ENCODE measurements at regions not wholly inside any gene's neighbourhood (a gene's known extent, or its start where the extent isn't known, plus 50 kb on each side); places are given as distances from the start of the nearest gene placed in this dataset.

DNA sequence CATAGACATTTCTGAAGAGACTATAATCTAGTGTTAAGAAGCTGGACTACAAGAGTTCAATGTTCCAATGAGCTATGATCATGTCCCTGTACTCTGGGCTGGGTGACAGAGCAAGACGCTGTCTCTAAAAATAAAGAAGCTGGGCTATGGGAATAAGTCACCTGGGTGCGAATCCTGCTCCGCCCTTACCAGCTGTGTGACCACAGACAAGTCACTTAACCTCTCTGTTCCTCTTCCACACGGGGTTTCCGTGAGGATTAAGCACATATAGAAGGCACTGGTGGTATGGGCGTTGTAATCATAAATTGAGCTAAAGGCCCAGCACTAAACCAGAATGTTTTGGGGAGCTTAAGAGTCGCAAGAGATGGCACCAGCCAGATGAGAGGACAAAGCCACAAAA, 178.5 kb downstream of the HAUS1 start:
- no peaks in the 10 kb centered on the region for H3K9me3 ChIP-seq (ENCODE audit: control insufficient read depth in 1 of 2, low read length in 2 of 2)
- H3K4me1 ChIP-seq (ENCODE audit: control insufficient read depth in 1 of 2, insufficient read depth in 2 of 2, low read length in 2 of 2), result no peaks in the 10 kb centered on the region
- H3K36me3 ChIP-seq (ENCODE audit: control insufficient read depth in 1 of 2, insufficient read depth in 2 of 2, low read length in 2 of 2), result no peaks in the 10 kb centered on the region
- no peak overlapping the region for H3K4me3 ChIP-seq (ENCODE audit: low read depth in 1 of 2, low read length in 2 of 2)
- no peaks in the 10 kb centered on the region for H3K27me3 ChIP-seq (ENCODE audit: low read depth, low read length)
- no peak overlapping the region for H3K27ac ChIP-seq (ENCODE audit: low read length)

DNA sequence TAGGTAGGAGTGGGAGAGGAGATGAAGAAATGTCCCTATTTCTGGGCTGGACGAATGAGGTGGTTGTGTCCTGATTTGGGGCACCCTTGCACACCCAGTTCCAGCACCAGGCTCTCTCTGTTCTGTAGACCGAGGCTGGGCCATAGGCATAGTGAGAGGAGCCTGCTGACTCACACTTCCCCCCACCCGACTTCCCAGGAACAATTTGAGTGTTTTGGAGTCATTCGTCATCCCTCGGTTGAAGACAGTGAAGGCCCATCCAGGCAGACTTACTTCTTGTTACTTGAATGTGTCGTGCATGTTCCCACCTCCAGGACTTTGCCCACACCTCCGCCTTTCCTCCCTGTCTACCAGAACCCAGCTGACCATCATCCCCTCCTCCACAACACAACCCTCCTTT, 179.1 kb downstream of the HAUS1 start:
- no peaks in the 10 kb centered on the region for H3K4me1 ChIP-seq (ENCODE audit: control insufficient read depth in 1 of 2, insufficient read depth in 2 of 2, low read length in 2 of 2)
- no peak overlapping the region for H3K4me3 ChIP-seq (ENCODE audit: low read depth in 1 of 2, low read length in 2 of 2)
- H3K27ac ChIP-seq (ENCODE audit: low read length), result no peak overlapping the region
- H3K36me3 ChIP-seq (ENCODE audit: control insufficient read depth in 1 of 2, insufficient read depth in 2 of 2, low read length in 2 of 2), result no peaks in the 10 kb centered on the region
- H3K27me3 ChIP-seq (ENCODE audit: low read depth, low read length), result no peaks in the 10 kb centered on the region
- no peaks in the 10 kb centered on the region for H3K9me3 ChIP-seq (ENCODE audit: control insufficient read depth in 1 of 2, low read length in 2 of 2)

DNA sequence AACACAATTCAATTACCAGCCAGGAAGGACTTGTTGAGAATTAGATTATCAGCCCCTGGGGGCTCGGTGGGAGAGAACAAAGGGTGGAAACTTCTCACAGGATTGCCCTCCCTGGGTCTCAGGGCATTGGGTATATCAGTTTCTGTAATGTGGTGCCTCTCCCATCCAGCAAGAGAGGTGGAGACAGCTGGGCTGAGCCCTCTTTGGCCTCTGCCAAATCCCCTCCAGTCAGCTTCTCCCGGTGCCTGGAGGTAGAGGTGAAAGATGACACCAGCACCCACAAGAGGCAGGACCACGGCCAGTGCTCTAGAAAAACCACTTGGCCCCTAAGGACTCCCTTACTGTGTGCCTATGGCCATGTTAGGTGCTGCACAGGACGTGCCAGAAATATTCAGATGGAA, 179.7 kb downstream of the HAUS1 start:
- Histone ChIP-seq H3K9me3 (ENCODE audit: control insufficient read depth in 1 of 2, low read length in 2 of 2) (no peaks in the 10 kb centered on the region), H3K4me3 (ENCODE audit: low read depth in 1 of 2, low read length in 2 of 2) (no peak overlapping the region), H3K36me3 (ENCODE audit: control insufficient read depth in 1 of 2, insufficient read depth in 2 of 2, low read length in 2 of 2) (no peaks in the 10 kb centered on the region), H3K27ac (ENCODE audit: low read length) (no peak overlapping the region), H3K4me1 (ENCODE audit: control insufficient read depth in 1 of 2, insufficient read depth in 2 of 2, low read length in 2 of 2) (no peaks in the 10 kb centered on the region), H3K27me3 (ENCODE audit: low read depth, low read length) (no peaks in the 10 kb centered on the region)

DNA sequence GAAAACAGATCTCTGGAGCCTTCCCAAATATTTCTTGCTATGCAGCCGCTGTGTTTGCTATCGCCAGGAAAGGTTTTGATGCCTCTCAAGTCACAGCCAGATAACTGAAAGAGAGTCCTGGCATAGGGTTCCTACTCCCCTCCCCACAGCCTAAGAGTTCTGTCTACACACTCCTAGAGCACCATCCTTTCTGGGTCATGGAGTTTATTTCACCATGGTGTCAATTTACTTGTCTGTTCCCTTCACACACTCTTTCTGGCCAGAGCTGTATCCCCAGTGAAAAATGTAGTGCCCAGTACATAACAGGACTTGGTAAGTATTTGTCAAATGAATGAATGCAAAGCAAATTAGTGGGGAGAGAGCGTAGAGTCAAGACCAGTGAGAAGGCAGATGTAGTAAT, 185.3 kb downstream of the HAUS1 start:
- Histone ChIP-seq H3K9me3 (ENCODE audit: control insufficient read depth in 1 of 2, low read length in 2 of 2) (no peaks in the 10 kb centered on the region), H3K4me1 (ENCODE audit: control insufficient read depth in 1 of 2, insufficient read depth in 2 of 2, low read length in 2 of 2) (no peaks in the 10 kb centered on the region), H3K27ac (ENCODE audit: low read length) (no peak overlapping the region), H3K4me3 (ENCODE audit: low read depth in 1 of 2, low read length in 2 of 2) (no peak overlapping the region), H3K27me3 (ENCODE audit: low read depth, low read length) (no peaks in the 10 kb centered on the region), H3K36me3 (ENCODE audit: control insufficient read depth in 1 of 2, insufficient read depth in 2 of 2, low read length in 2 of 2) (no peaks in the 10 kb centered on the region)

DNA sequence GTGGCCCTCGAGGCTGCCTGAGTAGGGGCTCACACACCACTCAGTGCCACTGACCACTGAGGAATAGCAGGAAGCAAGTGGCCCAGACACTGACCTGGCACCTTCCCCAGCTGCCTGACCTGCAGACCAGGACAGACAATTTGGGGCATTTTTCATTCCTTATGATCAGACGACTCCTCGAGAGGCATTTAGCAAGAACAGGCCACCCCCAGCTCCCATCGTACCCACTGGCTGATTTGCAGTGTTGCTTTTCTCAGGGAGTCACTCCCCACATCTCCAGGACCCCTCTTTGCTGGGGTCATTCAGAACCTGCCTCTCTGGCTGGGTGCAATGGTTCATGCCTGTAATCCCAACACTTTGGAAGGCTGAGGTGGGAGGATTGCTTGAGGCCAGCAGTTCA, 185.7 kb downstream of the HAUS1 start:
- H3K4me3 ChIP-seq (ENCODE audit: low read depth in 1 of 2, low read length in 2 of 2), result no peak overlapping the region
- H3K4me1 ChIP-seq (ENCODE audit: control insufficient read depth in 1 of 2, insufficient read depth in 2 of 2, low read length in 2 of 2), result no peaks in the 10 kb centered on the region
- H3K27ac ChIP-seq (ENCODE audit: low read length), result no peak overlapping the region
- H3K9me3 ChIP-seq (ENCODE audit: control insufficient read depth in 1 of 2, low read length in 2 of 2), result no peaks in the 10 kb centered on the region
- no peaks in the 10 kb centered on the region for H3K36me3 ChIP-seq (ENCODE audit: control insufficient read depth in 1 of 2, insufficient read depth in 2 of 2, low read length in 2 of 2)
- H3K27me3 ChIP-seq (ENCODE audit: low read depth, low read length), result no peaks in the 10 kb centered on the region

DNA sequence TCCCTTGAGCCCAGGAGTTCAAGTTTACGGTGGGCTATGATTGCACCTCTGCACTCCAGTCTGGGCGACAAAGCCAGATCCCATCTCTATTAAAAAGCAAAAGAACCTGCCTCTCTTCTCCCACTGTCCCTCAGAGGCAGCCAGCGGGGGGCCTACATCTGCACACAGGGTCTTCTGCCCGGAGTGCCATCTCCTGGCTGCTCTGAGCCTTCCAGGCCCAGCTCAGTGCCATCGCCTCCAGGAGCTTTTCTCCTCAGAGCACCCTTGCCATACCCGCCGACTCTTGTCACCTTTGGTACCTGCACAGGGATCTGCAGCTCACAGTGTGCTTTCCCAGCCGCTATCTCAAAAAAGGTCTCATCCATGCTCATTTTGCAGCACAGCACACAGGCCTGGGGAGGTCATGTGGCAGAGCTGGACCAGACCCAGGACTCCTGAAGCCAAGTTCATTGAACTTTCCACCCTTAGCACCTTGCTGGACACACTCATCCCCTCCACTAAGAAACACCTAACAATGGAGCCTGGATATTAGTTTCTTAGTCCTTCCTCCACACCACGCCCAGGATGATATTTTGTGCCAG, 186.3 kb downstream of the HAUS1 start:
- H3K27ac ChIP-seq (ENCODE audit: low read length), result no peak overlapping the region
- H3K4me3 ChIP-seq (ENCODE audit: low read depth in 1 of 2, low read length in 2 of 2), result no peak overlapping the region
- H3K27me3 ChIP-seq (ENCODE audit: low read depth, low read length), result no peaks in the 10 kb centered on the region
- H3K4me1 ChIP-seq (ENCODE audit: control insufficient read depth in 1 of 2, insufficient read depth in 2 of 2, low read length in 2 of 2), result no peaks in the 10 kb centered on the region
- no peaks in the 10 kb centered on the region for H3K9me3 ChIP-seq (ENCODE audit: control insufficient read depth in 1 of 2, low read length in 2 of 2)
- no peaks in the 10 kb centered on the region for H3K36me3 ChIP-seq (ENCODE audit: control insufficient read depth in 1 of 2, insufficient read depth in 2 of 2, low read length in 2 of 2)

DNA sequence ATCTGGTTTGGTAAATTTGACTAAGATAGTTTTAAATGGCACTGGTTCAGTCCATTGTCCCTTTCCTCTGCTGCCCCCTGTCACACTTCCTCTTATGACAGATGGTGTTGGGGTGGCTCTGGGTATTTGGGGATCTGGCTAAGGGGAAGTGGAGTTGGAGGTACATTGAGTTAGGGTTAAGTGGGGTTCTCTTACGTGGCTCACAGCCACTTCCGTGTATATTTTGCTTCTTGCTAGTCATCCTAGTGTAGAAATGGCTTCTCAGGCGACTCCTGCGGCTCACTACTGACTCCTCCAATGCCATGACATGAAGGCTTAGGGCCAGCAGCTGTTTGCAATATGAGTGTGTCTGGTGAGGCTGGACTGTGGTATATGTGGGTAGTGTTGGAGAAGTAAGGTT, 187.0 kb downstream of the HAUS1 start:
- no peaks in the 10 kb centered on the region for H3K4me1 ChIP-seq (ENCODE audit: control insufficient read depth in 1 of 2, insufficient read depth in 2 of 2, low read length in 2 of 2)
- no peaks in the 10 kb centered on the region for H3K36me3 ChIP-seq (ENCODE audit: control insufficient read depth in 1 of 2, insufficient read depth in 2 of 2, low read length in 2 of 2)
- no peak overlapping the region for H3K27ac ChIP-seq (ENCODE audit: low read length)
- no peaks in the 10 kb centered on the region for H3K9me3 ChIP-seq (ENCODE audit: control insufficient read depth in 1 of 2, low read length in 2 of 2)
- no peak overlapping the region for H3K4me3 ChIP-seq (ENCODE audit: low read depth in 1 of 2, low read length in 2 of 2)
- no peaks in the 10 kb centered on the region for H3K27me3 ChIP-seq (ENCODE audit: low read depth, low read length)

DNA sequence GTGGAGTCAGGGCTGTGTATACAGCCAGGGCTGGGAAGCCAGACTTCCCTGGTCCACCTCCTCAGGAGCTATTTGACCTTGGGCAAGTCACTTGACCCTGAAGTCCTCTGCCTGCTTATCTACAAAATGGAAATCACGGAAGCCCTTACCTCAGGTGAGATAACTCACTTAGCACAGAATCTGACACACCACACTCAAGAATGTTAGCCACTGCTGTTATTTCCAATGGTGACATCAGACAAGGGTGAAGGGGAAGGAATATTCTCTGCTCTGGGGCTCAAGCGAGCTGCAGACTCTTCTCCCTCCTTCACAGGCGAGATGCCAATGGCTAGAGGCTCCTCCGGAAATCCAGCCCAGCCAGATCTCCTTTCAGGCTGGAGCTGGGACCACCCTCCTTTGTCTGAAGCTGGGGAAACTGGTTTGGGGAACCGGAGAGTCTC, 189.6 kb downstream of the HAUS1 start:
- no peaks in the 10 kb centered on the region for H3K36me3 ChIP-seq (ENCODE audit: control insufficient read depth in 1 of 2, insufficient read depth in 2 of 2, low read length in 2 of 2)
- H3K27ac ChIP-seq (ENCODE audit: low read length), result no peak overlapping the region

DNA sequence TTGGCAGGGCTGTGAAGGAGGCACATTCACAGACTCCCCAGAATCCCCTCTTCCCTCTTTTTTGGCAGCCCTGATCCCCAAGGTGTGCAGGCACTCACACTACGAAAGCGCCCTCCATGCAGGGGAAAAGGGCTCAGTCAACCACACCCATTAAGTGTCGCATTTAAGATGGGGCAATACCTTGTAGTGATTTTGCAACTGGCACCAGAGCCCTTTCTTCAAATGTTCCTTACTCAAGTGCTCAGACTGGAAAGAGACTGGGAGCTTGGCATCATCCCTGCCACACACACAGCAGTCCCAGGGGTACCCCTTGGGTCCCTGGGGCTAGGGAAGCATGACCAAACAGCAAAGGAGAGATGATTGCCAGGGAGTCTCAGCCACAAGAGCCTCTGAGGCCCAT, 190.1 kb downstream of the HAUS1 start:
- Histone ChIP-seq H3K27ac (ENCODE audit: low read length) (no peak overlapping the region), H3K4me3 (ENCODE audit: low read depth in 1 of 2, low read length in 2 of 2) (no peak overlapping the region)

More for the DNA sequence above, 189.6 kb downstream of the HAUS1 start:
- H3K4me1 ChIP-seq (ENCODE audit: control insufficient read depth in 1 of 2, insufficient read depth in 2 of 2, low read length in 2 of 2), result no peaks in the 10 kb centered on the region
- H3K27me3 ChIP-seq (ENCODE audit: low read depth, low read length), result no peaks in the 10 kb centered on the region
- H3K9me3 ChIP-seq (ENCODE audit: control insufficient read depth in 1 of 2, low read length in 2 of 2), result no peaks in the 10 kb centered on the region
- no peak overlapping the region for H3K4me3 ChIP-seq (ENCODE audit: low read depth in 1 of 2, low read length in 2 of 2)

DNA sequence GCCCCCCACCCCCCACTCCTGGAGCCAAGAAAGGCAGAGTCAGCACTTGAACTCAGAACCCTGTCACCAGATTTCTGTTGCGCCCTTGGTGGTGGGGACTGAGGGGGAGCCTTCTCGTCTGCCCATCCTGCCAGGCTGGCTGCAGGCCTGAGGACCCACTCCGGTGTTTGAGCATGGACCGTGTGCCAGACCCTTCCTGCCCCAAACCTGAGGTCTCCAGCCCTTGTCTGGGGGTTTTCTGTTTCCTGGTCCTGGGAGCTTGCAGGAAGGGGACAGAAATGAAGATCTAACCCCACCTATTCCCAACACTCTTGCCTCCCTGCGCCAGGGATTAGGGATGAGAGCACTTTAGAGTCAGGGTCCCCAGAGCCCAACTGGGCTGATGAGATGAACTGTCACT, 190.6 kb downstream of the HAUS1 start:
- Histone ChIP-seq H3K4me1 (ENCODE audit: control insufficient read depth in 1 of 2, insufficient read depth in 2 of 2, low read length in 2 of 2) (no peaks in the 10 kb centered on the region), H3K36me3 (ENCODE audit: control insufficient read depth in 1 of 2, insufficient read depth in 2 of 2, low read length in 2 of 2) (no peaks in the 10 kb centered on the region), H3K4me3 (ENCODE audit: low read depth in 1 of 2, low read length in 2 of 2) (no peak overlapping the region), H3K27ac (ENCODE audit: low read length) (no peak overlapping the region), H3K27me3 (ENCODE audit: low read depth, low read length) (no peaks in the 10 kb centered on the region), H3K9me3 (ENCODE audit: control insufficient read depth in 1 of 2, low read length in 2 of 2) (no peaks in the 10 kb centered on the region)

More for the DNA sequence above, 190.1 kb downstream of the HAUS1 start:
- Histone ChIP-seq H3K27me3 (ENCODE audit: low read depth, low read length) (no peaks in the 10 kb centered on the region), H3K9me3 (ENCODE audit: control insufficient read depth in 1 of 2, low read length in 2 of 2) (no peaks in the 10 kb centered on the region), H3K36me3 (ENCODE audit: control insufficient read depth in 1 of 2, insufficient read depth in 2 of 2, low read length in 2 of 2) (no peaks in the 10 kb centered on the region), H3K4me1 (ENCODE audit: control insufficient read depth in 1 of 2, insufficient read depth in 2 of 2, low read length in 2 of 2) (no peaks in the 10 kb centered on the region)

DNA sequence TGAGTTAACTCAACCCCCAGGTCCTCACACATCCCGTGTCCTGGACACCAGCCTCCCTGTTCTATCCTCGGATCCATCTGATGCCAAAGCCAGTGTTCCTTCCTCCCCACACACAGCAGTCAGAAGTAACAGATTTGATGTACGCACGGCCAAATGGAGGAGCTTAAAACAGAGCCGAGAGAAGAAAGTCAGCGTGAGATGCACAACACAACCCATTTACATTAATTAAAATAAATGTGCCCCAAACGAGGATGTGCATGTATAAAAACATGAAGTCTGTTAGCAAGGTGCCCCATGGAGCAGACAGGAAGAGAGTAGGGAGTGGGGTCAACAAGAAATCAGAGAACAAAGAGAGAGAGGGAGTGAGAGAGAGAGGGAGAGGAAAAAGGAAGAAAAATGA, 191.2 kb downstream of the HAUS1 start:
- Histone ChIP-seq H3K27me3 (ENCODE audit: low read depth, low read length) (no peaks in the 10 kb centered on the region), H3K36me3 (ENCODE audit: control insufficient read depth in 1 of 2, insufficient read depth in 2 of 2, low read length in 2 of 2) (no peaks in the 10 kb centered on the region)

DNA sequence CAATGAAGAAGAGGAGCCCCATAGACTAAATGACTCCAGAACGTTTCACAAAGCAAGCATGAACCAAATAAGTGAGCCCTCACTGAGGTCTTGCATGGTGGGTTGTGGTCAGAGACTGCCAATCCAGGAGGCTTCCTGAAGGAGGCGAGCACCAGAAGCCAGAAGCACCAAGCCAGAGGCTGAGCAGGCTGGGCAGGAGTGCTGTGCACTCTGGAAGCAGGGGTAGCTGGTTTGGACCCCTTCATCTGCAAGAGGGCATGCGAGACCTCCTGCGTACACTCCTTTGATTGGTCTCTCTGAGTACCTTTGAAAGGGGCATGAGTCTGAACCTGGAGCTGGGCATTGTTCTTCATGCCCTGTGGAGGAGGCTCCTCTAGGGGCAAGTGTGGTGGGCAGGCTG, 192.5 kb downstream of the HAUS1 start:
- H3K27ac ChIP-seq (ENCODE audit: low read length), result no peak overlapping the region

More for the DNA sequence above, 191.2 kb downstream of the HAUS1 start:
- Histone ChIP-seq H3K4me1 (ENCODE audit: control insufficient read depth in 1 of 2, insufficient read depth in 2 of 2, low read length in 2 of 2) (no peaks in the 10 kb centered on the region), H3K27ac (ENCODE audit: low read length) (no peak overlapping the region), H3K4me3 (ENCODE audit: low read depth in 1 of 2, low read length in 2 of 2) (no peak overlapping the region), H3K9me3 (ENCODE audit: control insufficient read depth in 1 of 2, low read length in 2 of 2) (no peaks in the 10 kb centered on the region)

More for the DNA sequence above, 192.5 kb downstream of the HAUS1 start:
- no peaks in the 10 kb centered on the region for H3K4me1 ChIP-seq (ENCODE audit: control insufficient read depth in 1 of 2, insufficient read depth in 2 of 2, low read length in 2 of 2)
- H3K9me3 ChIP-seq (ENCODE audit: control insufficient read depth in 1 of 2, low read length in 2 of 2), result no peaks in the 10 kb centered on the region
- no peak overlapping the region for H3K4me3 ChIP-seq (ENCODE audit: low read depth in 1 of 2, low read length in 2 of 2)
- no peaks in the 10 kb centered on the region for H3K36me3 ChIP-seq (ENCODE audit: control insufficient read depth in 1 of 2, insufficient read depth in 2 of 2, low read length in 2 of 2)
- H3K27me3 ChIP-seq (ENCODE audit: low read depth, low read length), result no peaks in the 10 kb centered on the region

All from muscle layer of duodenum (tissue), 2 donors.